T follicular helper cell (primary cell): ENCODE measurements at regions not wholly inside any gene's neighbourhood (a gene's known extent, or its start where the extent isn't known, plus 50 kb on each side); places are given as distances from the start of the nearest gene placed in this dataset.

Experiments used
- DNase-seq: peaks from one replicate; pipeline ENCODE4 v3.0.0-alpha.2; 2020; ENCODE audit warnings: low read depth

DNA sequence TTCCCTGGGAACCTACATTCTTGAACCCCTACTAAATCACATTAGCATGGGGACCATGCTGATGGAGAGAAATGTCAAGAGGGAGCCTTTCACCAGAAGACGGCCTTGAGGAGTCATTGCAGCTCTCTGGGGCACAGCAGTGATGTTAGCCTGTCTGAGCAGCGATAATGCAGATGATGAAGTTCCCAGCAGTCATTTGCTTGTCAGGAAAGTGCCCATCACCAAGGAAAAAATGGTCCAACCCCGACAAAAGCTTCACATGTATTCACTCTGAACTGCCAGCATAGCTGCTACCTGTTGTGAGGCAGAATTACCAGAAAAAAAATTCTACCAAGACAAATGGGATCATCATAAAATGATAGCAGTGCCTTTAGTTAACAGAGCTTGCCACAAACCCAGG lies 238.4 kb upstream of the UMPS start:
- DNase-seq, result no peak

DNA sequence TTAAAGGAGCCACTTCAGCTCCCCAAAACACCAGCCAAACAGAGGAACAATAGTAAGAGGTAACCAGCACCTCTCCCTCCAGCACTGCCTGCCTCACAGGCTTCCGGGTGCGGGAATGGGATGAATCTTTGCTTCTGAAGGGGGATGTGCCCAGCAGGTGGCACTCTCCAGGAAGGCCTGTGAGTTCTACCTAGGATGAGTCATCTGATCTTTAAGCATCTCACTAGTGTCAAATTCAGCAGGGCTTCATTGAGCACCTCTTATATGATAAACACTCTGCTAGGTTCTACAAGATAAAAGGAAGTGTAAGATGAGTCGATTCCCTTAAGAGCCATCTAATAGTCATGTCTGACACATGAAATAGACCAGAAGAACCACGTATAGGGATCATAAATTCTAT lies 237.4 kb upstream of the UMPS start:
- DNase-seq, result no peak

DNA sequence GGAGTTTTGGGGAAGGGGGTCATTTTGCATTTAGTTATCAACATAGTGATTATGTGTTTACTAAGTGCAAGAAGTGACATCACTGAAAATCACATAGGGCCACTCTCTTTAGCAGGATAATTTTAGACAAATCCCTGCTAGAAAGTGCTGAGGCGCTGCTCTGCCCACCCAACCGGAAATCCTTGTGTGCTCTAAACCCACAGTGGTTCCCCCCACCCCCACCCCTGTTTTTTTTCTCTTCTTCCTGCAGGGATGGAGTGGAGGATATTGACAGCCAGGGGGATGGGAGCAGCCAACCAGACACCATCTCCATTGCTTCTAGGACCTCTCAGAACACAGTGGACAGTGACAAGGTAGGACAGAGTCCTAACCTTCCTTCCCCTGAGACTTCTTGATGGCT lies 234.2 kb upstream of the UMPS start:
- no peak for DNase-seq

DNA sequence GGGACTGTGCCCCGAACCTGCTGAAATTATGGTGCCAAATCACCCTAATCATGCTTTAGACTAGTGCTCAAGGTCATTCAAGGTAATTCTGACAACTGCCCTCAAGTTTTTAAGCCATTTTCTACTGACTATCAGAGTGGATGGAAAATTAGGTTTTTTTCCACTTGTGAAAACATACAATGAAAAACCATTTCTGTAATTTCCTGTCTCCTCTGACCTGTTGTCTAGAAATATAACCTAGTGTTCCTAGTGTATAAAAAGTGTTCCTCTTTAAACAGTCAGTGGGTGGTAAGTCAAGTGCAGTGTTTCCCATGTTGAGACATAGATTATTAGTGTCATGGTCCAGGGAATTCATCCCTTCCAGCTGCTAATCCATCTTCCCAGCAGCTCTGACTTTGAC lies 232.8 kb upstream of the UMPS start:
- no peak for DNase-seq

DNA sequence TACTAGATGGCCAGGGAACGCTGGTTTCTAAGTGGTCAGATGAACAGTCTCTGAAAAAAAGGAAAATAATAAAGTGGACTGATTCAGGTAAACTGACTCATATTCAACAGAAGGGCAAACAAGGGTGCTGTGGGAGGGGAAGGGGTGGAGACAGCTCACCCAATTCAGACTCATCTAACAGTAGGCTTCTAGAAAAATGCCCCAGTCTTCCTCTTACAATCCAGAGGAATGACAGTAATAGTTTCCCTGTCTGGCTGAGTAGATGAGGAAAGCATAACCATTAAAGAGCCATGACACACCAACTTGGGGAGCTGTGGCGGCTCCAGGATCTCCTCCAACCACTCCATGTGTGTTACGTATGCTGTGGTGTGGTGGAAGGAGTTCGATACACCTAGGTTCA lies 231.4 kb upstream of the UMPS start:
- DNase-seq, result no peak

DNA sequence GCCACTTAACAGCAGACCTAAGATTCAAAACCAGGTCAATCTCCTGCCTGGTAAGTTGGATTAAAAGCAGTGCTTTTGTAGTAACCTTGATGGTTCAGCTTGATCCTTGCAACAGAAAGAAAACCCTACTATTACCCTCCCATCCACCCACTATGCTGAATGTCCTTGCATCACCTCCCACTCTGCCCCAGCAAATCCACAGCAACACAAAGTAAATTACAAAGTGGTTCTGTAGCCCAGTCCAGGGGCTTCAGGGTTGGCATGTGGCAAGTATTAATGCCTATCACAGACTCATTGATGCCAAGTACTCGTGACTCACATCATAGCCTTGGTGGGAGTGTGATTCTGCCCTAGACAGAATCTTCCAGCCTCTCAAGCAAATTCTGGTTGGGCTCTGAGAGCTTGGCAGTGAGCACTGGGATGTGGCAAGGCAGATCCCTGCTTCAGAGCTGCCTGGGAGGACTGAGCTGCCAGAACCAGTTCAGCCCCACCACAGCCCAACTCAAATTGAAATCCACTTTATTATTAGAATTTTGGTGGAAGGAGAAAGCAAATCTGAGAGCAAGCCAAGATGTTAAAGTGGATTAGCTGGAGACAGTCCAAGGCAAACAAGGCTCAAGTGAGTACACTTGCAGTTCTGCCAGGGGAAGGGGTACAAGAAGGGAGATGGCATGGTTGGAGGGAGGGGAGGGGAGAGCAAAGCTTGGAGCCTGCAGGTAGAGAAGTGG lies 225.8 kb upstream of the UMPS start:
- no peak for DNase-seq

DNA sequence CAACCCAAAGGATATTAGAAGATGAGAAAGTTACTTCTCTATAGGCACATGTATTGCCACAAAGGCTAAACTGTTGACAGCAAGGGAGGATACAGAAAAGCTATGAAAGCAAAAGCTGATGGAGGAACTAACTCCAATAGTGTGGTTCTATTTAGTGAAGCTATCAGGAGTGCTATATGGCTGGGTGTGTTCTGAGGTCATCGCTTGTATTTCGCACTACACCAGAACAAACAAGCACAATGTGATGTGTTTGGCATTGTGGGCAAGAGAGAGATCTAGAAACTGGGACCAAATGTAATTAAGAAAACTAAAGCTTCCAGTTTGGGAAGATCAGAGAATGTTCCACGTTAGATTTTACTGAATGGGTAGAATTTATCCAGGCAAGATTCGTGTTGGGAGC lies 220.4 kb upstream of the UMPS start:
- DNase-seq, result no peak

DNA sequence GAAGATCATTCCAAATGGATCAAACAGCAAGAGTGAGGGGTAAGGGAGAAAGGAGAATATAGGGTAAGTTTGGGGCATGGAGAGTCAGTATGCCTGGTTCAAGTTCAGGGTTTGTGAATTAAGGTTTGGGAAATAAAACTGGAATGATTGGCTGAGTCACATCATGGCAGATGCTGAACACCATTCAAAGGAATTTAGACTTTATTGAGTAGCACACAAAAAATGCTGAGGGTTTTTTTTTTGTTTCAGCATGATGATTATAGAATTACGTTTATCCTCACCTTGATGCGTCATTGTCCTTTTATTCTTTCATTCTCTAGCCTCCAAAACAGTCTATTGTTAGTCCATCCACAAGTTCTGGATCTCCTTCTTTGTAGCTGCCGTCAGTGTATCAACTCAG lies 220.0 kb upstream of the UMPS start:
- DNase-seq, result no peak

DNA sequence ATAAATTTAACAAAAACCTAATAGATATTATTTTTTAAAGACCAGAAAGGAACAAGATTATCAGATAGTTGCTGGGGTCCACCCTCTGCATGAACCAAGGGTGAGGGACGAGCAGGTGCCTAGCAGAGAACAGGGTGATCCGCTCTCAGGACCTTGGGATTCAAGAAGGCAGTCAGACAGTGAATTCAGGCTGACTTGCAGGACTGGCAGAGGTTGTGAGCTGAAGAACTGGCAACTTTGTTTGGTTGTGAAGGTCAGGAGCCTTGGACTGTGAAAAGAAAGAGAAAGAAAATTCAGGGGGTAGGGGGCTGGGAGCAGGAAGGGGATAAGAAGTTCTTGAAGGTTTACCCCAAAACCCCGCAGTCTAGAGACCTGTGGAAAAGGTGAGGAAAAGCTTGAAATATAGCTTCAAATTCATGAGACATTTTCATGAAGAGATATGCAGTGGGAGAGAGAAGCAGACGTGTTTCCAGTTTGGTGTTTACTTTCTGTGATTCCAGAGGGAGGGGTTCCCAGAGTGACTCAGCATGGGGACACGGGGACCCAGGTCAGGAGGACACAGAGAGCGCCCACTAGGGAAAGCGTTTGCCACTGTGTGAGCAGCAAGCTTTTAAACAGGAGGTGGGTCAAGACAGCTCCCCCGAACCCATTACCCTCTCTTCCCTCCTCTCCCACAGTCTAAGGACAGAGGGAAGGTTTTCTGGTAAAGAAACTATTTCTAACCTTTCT lies 217.2 kb upstream of the UMPS start:
- DNase-seq, result no peak

DNA sequence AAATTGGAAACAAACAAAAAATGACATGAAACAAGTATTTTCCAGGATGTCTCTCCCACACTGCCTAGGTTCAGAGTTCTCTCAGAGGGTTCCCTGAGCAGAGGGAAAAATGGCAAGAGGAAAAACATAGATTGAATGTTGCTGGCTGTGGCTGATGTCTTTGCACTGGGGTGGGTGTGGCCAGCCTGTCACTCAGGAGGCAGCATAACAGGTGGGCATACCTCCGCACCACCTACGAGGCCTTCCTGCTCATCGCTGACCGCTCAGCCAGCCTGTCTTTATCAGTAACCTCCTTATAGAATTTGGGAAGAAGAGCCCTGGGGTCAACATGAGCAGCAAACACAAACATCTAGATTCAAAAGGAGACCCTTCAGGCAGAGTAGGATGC lies 216.6 kb upstream of the UMPS start:
- no peak for DNase-seq

DNA sequence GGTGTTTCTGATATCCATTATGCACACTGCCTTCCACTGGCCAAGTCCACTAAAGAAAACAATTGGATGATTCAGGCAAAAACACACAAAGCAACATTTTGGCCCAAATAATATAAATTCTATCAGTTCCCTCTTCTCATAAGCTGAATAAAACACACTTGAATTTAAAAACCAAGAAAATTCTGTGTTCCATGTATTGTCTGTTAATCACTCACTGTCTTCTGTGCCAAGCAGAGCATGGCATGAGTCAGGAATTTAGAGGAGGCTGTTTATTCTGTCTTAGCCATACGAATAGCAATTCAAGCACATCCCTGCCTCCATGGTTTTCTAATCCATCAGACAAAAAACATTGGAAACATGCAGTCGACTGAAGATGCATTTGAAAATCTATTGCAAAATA lies 215.6 kb upstream of the UMPS start:
- no peak for DNase-seq

DNA sequence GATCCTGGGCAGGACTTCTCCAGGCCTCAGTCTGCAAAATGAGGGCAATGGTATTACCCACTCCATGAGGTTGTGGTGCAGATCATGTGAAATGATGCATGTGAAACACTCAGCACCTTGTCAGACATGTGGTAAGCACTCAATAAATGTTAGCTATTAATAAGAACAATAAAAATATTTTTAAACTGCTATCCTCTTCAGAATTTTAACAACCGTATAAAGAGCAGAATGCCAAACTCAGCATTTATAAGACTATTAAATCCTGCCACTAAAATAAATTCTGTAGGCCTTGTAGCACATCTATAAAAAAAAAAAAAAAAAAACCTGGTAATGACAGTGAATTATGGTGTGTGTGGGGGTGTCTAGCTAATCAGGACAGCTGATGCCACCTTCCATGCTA lies 213.9 kb upstream of the UMPS start:
- no peak for DNase-seq

DNA sequence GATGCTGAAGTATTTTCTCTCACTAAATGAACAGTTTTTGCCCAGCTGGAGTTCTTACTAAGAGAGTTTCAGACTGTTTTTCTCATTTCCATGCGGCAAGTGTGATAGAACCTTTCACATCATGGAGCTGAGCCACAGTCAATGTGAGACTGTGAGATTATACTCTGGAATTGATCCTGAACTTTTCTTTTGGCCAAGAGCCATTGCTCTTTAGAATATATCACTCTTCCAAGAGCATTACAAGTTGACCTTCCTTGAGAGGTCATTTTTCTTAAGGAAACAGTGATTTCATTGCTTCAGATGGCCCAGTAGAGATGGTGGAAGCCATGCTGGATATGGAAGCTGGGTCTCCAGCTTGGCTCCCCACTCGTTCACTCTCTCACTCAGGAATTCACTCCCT lies 212.9 kb upstream of the UMPS start:
- DNase-seq, result no peak

DNA sequence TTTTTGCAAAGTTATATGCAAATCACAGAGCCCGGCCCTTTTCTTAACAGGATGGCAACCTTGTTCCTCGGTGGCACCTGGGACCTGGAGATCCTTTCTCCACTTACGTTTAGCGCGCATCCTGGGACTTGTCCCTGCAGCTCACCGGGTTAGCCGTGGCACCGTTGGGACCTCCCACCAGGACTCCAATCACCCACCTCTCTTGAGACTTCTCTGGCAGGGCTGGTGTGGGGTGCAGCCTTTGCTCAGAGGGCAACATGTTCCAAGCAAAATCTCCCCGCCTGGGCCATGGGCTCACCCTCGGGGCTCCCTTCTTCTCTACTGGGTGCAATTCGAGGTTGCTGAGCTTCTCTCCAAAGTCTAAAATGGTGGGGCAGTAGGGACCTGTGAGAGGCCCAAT lies 211.9 kb upstream of the UMPS start:
- no peak for DNase-seq

DNA sequence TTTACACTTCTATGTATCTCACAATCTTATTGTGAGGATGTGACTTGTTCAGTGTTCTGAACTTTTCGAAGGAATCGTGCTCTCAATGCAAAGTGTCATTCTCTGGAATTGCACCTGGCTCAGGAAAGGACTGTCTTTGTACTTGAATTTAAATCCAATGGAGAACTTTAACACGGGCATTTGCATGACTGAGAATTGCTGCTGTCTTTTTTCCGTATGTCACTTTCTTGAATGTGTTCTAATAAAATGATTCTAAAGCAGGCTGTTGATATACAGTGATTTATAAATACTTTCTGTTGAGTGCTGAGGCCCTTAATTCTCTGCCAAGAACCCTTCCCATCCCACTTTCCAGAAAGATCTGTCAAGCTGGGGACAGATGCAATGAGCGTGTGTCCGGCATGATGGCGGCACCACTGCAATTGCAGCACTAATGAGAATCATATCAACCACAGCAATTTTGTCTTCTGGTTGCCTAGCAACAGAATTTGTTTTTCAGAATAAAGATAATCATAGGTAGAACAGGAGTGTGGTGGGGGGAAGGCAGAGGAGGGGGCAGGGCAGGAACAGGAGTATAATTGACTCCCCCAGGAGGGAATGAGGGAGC lies 210.6 kb upstream of the UMPS start:
- DNase-seq, result no peak

DNA sequence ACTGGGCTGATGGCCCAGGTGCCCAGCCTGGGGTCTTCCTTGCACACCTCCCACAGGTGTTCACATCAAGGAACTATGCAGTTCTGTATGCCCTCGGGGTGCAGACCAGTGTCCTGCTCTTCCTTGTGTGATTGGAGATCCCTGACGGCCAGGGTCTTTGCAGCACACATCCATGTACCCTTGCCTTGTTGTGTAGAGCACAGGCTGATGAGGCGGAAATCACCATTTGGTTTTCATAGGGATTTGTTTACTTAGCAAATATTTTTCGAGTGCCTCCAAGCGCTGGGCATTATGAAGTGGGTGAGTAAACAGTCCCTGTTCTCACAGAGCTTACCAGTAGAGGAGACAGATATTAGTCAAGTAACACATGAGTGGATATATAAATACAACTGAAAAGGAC lies 209.3 kb upstream of the UMPS start:
- no peak for DNase-seq

DNA sequence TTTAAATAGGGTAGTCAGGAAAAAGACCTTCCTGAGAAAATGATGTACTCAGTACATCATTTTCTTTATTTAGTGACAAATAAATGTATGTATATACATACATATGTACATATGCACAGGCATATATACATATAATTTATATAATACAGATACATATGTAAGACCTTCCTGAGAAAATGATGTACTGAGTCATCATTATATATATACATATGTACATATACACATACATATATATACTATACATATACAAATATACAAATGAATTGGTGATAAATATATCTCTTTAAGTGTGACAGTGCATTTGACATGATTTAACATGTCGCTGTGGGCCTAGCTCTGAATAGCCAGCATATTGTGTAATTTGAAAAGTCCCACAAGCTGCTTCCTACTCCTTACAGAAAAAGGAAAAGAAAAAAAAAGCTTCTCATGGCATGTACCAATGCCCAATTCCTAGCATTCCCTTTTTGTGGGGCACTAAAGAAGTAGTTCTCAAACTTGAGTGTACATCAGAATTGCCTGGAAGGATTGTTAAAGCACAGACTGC lies 208.1 kb upstream of the UMPS start:
- DNase-seq, result no peak

DNA sequence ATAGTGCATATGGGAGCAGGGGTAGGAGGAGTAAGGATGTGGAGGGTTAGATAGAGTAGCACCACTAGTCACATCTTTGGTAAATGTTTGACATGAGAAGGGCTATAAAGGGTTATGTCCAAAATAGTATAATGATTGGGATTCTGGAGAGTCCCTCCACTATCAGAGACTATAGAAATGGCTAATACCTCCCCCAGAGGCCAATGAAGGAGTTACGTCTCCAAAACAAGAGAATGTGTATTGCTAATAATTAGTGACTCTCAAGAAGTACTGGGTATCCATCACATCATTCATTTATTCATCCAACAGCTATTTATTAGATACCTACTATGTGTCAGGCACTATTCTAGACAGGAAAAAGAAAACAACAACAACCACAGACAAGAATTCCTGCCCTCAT lies 203.7 kb upstream of the UMPS start:
- DNase-seq, result no peak

DNA sequence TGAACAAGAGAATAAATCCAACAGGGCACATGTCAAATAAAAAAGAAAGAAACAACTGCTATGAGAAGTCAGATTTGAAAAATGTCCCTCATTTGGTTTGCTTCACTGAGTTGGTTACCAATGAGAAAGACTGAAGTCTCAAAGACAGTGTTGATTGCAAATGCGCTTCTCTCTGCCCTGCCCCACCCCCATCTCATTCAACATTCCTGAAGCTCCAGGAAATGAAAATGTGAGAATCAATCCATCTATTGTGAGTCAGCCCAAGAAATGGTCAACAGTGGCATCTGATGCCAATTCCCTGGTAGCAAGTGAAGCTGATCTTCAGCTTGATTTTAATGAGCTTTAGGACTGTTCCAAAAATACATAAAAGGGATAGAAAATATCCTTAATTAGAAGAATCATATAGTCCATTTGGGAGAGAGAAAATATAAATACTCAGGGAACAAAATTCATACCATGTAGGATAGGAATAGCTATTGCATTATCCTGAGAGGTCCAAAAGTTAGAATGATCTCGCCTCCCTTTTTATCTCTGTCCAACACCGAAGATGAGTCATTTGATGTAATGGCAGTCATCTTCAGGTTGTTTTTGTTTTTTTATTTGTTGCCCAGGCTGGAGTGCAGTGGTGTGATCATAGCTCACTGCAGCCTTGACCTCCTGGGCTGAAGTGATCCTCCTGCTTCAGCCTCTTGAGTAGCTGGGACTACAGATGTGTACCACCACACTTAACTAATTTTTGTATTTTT lies 200.3 kb upstream of the UMPS start:
- DNase-seq, result no peak

DNA sequence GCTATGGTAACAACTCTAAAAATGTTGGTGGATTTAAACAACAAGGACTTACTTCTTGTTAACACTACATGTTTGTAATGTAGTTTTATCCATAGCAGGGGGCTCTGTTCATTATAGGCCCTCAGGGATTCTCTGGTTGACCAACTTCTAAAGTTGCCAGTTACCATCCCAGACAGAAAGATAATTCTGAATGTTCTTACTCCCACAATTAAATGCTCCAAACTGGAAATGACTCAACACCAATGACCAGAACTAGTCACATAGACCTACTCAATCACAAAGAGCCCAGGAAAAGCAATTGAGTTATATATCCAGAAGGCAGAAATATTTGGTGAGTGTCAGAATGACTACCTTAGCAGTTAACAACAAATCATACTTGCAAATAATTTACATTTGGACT lies 199.3 kb upstream of the UMPS start:
- no peak for DNase-seq

DNA sequence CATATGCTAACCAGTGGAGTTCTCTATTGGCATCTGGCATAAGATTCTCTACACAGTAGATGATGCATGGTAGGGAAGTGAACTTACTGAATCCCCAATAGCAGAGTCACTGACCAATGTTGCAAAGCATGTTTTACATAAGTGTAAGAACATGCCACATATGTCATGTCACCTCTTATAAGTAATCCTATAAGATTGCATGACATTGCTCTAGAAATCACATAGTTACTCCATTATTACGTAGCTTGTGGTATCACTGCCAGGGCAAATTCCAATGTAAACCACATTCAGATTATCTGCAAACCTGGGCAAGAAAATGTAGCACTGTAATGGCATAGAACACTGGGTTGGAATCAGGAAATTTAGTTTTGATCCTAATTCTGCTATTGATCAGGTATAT lies 198.2 kb upstream of the UMPS start:
- DNase-seq, result no peak

DNA sequence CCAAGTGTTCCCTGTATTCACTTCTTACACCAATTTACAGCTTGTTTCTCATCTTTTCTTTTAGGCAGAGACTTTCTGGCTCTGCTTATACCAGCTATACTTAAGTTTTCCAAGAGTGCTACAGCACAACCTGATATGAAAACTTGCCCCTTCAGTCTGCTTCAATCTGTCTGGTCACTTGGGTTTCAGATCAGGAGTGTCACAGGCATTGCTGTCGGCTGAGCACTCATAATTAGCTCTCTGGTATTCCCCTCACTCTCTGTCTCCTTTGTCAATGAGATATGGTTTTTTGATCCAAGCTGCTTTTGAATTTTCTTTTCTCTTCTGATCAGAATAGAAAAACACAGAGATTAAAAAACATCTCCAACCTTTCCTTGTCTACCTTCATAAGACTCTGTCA lies 194.9 kb upstream of the UMPS start:
- no peak for DNase-seq
